ENCODE measurements at regions not wholly inside any gene's neighbourhood (a gene's known extent, or its start where the extent isn't known, plus 50 kb on each side); places are given as distances from the start of the nearest gene placed in this dataset.

DNA sequence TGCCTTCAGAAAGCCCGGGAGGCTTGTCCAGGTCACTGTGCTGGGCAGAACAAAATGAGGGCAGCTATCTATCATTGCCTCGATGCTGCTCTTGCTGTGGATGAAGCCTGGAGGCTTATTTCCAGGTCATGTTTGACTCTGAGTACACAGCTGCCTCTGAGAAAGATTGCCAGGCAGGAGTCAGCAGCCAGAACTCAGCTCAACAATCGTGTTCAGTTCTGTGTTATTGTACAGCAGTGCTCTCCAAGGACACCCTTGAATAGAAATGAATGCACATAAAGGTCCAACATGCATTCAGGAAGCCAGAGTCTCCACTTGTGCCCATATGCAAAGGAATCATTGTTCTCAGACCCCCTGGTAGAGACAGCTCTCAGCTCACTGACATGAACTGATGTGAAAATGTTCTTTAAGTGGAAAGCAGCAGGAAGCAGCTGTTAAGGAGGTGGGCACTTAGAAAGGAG is 61.7 kb upstream of the ZFR start:
- DNase-seq (ENCODE audit: low read depth in 1 of 2, low spot score in 1 of 2), result no peak
- POLR2A ChIA-PET, result no interaction called here
- Histone ChIP-seq H3K9me3 (no peaks in the 10 kb centered on the region), H3K27ac (no peak overlapping the region), H3K4me1 (no peaks in the 10 kb centered on the region), H3K4me2 (no peak overlapping the region), H3K4me3 (no peak overlapping the region)
- WGBS (ENCODE audit: missing lambda C conversion rate), result 27% methylated on average over 3 of the region's 3 CpGs
- ATAC-seq, result no peak
- no peak for FAIRE-seq
- TF ChIP-seq, protein P1, sequence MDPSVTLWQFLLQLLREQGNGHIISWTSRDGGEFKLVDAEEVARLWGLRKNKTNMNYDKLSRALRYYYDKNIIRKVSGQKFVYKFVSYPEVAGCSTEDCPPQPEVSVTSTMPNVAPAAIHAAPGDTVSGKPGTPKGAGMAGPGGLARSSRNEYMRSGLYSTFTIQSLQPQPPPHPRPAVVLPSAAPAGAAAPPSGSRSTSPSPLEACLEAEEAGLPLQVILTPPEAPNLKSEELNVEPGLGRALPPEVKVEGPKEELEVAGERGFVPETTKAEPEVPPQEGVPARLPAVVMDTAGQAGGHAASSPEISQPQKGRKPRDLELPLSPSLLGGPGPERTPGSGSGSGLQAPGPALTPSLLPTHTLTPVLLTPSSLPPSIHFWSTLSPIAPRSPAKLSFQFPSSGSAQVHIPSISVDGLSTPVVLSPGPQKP (IDR thresholded peaks at IDR 0.05; ENCODE audit: low read depth, low read length), result no peak
- TF ChIP-seq GATA3 (IDR thresholded peaks at IDR 0.05; ENCODE audit: borderline replicate concordance) (no peak), SMC3 (IDR thresholded peaks at IDR 0.05) (no peak), KDM1A (IDR thresholded peaks at IDR 0.05; ENCODE audit: low read depth) (no peak), EP300 (IDR thresholded peaks at IDR 0.05) (no peak), POLR2AphosphoS2 (conservative IDR thresholded peaks at IDR 0.05; ENCODE audit: low read length) (no peak), CBX2 (IDR thresholded peaks at IDR 0.05; ENCODE audit: borderline replicate concordance, low read depth) (no peak), HEYL (CRISPR knock-in tag; IDR thresholded peaks at IDR 0.05) (no peak), BHLHE40 (IDR thresholded peaks at IDR 0.05; ENCODE audit: low read depth, low read length) (no peak), FOSL2 (IDR thresholded peaks at IDR 0.05) (no peak), FOSL2 (CRISPR knock-in tag; IDR thresholded peaks at IDR 0.05) (no peak), ESRRA (IDR thresholded peaks at IDR 0.05; ENCODE audit: borderline replicate concordance, low read length) (no peak), FOSB (CRISPR knock-in tag; IDR thresholded peaks at IDR 0.05) (no peak), KDM5A (IDR thresholded peaks at IDR 0.05) (no peak), NPAS2 (CRISPR knock-in tag; IDR thresholded peaks at IDR 0.05; ENCODE audit: borderline replicate concordance) (no peak), ZSCAN20 (CRISPR knock-in tag; IDR thresholded peaks at IDR 0.05) (no peak)
- TF ChIP-seq, protein P2, sequence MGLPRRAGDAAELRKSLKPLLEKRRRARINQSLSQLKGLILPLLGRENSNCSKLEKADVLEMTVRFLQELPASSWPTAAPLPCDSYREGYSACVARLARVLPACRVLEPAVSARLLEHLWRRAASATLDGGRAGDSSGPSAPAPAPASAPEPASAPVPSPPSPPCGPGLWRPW (IDR thresholded peaks at IDR 0.05), result no peak
- TF ChIP-seq, protein P3, sequence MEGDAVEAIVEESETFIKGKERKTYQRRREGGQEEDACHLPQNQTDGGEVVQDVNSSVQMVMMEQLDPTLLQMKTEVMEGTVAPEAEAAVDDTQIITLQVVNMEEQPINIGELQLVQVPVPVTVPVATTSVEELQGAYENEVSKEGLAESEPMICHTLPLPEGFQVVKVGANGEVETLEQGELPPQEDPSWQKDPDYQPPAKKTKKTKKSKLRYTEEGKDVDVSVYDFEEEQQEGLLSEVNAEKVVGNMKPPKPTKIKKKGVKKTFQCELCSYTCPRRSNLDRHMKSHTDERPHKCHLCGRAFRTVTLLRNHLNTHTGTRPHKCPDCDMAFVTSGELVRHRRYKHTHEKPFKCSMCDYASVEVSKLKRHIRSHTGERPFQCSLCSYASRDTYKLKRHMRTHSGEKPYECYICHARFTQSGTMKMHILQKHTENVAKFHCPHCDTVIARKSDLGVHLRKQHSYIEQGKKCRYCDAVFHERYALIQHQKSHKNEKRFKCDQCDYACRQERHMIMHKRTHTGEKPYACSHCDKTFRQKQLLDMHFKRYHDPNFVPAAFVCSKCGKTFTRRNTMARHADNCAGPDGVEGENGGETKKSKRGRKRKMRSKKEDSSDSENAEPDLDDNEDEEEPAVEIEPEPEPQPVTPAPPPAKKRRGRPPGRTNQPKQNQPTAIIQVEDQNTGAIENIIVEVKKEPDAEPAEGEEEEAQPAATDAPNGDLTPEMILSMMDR (IDR thresholded peaks at IDR 0.05), result no peak
- TF ChIP-seq, protein P4, sequence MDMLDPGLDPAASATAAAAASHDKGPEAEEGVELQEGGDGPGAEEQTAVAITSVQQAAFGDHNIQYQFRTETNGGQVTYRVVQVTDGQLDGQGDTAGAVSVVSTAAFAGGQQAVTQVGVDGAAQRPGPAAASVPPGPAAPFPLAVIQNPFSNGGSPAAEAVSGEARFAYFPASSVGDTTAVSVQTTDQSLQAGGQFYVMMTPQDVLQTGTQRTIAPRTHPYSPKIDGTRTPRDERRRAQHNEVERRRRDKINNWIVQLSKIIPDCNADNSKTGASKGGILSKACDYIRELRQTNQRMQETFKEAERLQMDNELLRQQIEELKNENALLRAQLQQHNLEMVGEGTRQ (IDR thresholded peaks at IDR 0.05), result no peak
- TF ChIP-seq, protein P5, sequence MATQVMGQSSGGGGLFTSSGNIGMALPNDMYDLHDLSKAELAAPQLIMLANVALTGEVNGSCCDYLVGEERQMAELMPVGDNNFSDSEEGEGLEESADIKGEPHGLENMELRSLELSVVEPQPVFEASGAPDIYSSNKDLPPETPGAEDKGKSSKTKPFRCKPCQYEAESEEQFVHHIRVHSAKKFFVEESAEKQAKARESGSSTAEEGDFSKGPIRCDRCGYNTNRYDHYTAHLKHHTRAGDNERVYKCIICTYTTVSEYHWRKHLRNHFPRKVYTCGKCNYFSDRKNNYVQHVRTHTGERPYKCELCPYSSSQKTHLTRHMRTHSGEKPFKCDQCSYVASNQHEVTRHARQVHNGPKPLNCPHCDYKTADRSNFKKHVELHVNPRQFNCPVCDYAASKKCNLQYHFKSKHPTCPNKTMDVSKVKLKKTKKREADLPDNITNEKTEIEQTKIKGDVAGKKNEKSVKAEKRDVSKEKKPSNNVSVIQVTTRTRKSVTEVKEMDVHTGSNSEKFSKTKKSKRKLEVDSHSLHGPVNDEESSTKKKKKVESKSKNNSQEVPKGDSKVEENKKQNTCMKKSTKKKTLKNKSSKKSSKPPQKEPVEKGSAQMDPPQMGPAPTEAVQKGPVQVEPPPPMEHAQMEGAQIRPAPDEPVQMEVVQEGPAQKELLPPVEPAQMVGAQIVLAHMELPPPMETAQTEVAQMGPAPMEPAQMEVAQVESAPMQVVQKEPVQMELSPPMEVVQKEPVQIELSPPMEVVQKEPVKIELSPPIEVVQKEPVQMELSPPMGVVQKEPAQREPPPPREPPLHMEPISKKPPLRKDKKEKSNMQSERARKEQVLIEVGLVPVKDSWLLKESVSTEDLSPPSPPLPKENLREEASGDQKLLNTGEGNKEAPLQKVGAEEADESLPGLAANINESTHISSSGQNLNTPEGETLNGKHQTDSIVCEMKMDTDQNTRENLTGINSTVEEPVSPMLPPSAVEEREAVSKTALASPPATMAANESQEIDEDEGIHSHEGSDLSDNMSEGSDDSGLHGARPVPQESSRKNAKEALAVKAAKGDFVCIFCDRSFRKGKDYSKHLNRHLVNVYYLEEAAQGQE (IDR thresholded peaks at IDR 0.05), result no peak
- TF ChIP-seq, protein P6, sequence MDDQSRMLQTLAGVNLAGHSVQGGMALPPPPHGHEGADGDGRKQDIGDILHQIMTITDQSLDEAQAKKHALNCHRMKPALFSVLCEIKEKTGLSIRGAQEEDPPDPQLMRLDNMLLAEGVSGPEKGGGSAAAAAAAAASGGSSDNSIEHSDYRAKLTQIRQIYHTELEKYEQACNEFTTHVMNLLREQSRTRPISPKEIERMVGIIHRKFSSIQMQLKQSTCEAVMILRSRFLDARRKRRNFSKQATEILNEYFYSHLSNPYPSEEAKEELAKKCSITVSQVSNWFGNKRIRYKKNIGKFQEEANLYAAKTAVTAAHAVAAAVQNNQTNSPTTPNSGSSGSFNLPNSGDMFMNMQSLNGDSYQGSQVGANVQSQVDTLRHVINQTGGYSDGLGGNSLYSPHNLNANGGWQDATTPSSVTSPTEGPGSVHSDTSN (IDR thresholded peaks at IDR 0.05), result no peak
- CTCF ChIA-PET, result interaction anchor here (1.0 to 5.0 kb wide), 5 partner anchors 16 to 112 kb away, joined by 3 to 40 read pairs (median 3); partner anchors contain the start of gene SUB1

Data from A549 (cell line).